ENCODE measurements at regions not wholly inside any gene's neighbourhood (a gene's known extent, or its start where the extent isn't known, plus 50 kb on each side); places are given as distances from the start of the nearest gene placed in this dataset.

DNA sequence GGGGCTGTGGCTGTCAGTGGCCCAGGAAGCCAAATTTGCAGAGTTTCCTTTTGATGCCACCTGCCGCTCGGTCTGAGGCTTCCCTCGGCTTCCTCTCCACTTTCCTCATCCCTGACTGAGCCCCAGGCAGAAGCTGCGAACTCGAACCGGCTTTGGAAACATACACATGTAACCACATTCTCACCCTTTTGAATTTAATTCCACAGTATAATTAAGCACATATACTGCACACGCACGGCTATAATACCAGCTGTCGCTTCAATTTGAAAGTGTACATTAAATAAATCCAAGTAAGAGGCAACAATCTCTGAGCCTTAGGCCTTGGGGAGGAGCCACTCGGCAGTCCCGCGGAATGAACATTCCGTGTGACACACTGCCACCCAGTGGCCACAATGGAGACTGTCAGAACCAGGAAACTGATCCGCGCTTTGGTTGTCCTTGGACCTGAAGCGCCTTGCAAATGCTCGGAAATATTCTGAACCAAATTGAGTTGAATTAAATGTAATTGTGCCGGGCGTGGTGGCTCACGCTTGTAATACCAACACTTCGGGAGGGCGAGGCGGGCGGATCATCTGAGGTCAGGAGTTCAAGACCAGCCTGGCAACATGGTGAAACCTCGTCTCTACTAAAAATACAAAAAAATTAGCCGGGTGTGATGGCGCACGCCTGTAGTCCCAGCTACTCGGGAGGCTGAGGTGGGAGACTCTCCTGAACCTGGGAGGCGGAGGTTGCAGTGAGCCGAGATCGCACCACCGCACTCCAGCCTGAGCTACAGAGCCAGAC is 117.9 kb upstream of the TMPO start:
- no peak for TF ChIP-seq POLR2A (IDR thresholded peaks at IDR 0.05)
- TF ChIP-seq, protein P1, sequence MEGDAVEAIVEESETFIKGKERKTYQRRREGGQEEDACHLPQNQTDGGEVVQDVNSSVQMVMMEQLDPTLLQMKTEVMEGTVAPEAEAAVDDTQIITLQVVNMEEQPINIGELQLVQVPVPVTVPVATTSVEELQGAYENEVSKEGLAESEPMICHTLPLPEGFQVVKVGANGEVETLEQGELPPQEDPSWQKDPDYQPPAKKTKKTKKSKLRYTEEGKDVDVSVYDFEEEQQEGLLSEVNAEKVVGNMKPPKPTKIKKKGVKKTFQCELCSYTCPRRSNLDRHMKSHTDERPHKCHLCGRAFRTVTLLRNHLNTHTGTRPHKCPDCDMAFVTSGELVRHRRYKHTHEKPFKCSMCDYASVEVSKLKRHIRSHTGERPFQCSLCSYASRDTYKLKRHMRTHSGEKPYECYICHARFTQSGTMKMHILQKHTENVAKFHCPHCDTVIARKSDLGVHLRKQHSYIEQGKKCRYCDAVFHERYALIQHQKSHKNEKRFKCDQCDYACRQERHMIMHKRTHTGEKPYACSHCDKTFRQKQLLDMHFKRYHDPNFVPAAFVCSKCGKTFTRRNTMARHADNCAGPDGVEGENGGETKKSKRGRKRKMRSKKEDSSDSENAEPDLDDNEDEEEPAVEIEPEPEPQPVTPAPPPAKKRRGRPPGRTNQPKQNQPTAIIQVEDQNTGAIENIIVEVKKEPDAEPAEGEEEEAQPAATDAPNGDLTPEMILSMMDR (IDR thresholded peaks at IDR 0.05), result peak; percentile 75 to 93 (median 92)
- peaks cover 8 to 26% of the 10 kb centered on the region in 2 donors for H3K4me1 ChIP-seq
- H3K36me3 ChIP-seq, result no peaks in the 10 kb centered on the region
- intact Hi-C loops (cut with DNase I), result no loop called here
- H3K27ac ChIP-seq, result peak overlapping the region in 2 of 3 donors; percentile 20 to 30
- DNase-seq, result peak; percentile 79 to 87
- H3K4me3 ChIP-seq (replicated peaks in 1 of 3), result peak overlapping the region in 1 of 3 donors; percentile 10
- 22% methylated on average over 33 of the region's 33 CpGs for WGBS, 2 donors
- no peaks in the 10 kb centered on the region for H3K27me3 ChIP-seq
- H3K9me3 ChIP-seq, result no peaks in the 10 kb centered on the region

DNA sequence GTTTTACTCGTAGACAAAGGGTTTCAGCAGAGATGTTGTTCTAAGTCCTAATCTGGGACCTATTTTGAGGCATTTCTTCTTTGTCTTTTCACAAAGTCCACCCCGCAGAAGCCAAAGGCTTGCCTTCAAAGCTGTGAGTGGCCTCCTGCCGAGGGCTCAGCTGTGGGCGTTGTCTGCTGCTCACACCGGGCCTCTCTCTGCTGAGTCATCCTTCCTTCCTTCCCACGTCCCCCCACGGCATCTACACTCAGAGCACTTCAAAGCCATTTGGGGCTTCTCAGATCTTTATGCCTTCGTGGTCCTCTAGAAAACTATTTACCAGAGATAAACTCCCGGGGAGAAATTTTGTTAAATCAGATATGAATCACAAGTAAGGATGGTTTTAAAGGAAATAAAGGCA is 115.9 kb upstream of the TMPO start:
- no peak for DNase-seq
- H3K4me1 ChIP-seq, result peaks cover 8 to 26% of the 10 kb centered on the region in 2 donors
- H3K27ac ChIP-seq, result no peak overlapping the region
- H3K4me3 ChIP-seq (replicated peaks in 1 of 3), result no peak overlapping the region
- H3K36me3 ChIP-seq, result no peaks in the 10 kb centered on the region
- no peaks in the 10 kb centered on the region for H3K9me3 ChIP-seq
- intact Hi-C loops (cut with DNase I), result no loop called here
- no peak for TF ChIP-seq POLR2A (IDR thresholded peaks at IDR 0.05)
- WGBS, 2 donors, result 59 to 60% methylated on average over 9 of the region's 9 CpGs
- H3K27me3 ChIP-seq, result no peaks in the 10 kb centered on the region

DNA sequence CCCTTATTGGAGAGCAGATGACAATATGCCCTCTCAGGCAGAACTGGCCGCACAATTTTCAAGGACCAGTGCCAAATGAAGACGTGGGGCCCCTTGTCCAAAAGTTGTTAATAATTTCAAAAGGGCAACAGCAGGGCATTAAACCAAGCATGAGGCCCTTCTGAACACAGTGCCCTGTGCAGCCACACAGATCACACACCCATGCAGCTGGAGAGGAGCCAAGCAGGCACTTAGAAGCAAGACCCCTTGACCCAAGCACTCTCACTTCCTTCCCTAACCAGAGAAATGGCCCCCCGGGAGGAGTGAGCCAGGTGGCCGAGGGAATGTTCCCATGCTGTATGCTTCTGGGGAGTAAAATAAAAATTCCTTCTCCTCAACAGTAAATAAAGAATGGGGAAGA is 114.0 kb upstream of the TMPO start:
- intact Hi-C loops (cut with DNase I), result no loop called here
- 19 to 28% methylated on average over 4 of the region's 4 CpGs for WGBS, 2 donors
- Histone ChIP-seq H3K27me3 (no peaks in the 10 kb centered on the region), H3K9me3 (no peaks in the 10 kb centered on the region), H3K4me1 (peaks cover 8 to 15% of the 10 kb centered on the region in 2 donors), H3K4me3 (replicated peaks in 1 of 3) (no peak overlapping the region), H3K27ac (peak overlapping the region in 1 of 3 donors; percentile 33), H3K36me3 (no peaks in the 10 kb centered on the region)
- TF ChIP-seq POLR2A (IDR thresholded peaks at IDR 0.05), result no peak
- TF ChIP-seq, protein P1 (IDR thresholded peaks at IDR 0.05), result no peak
- peak; percentile 70 to 80 for DNase-seq

DNA sequence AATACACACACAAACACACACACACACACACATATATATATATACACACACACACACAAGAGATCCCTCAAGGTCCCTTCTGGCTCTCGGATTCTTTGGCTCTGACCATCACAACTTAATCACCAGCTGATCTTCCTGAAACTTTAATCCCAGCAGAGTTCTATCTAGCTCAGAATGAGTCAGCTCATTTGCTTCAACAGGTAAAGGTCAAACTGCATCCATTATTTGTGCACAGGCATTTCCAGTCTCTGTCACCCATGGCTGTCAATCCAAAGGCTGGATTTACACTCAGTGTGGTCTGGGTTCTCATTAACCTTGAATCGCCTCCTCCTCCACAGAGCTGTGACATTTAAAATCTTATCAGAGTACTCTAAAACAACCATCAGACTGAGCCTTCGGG is 113.3 kb upstream of the TMPO start:
- WGBS, 2 donors, result 81 to 86% methylated on average over 3 of the region's 3 CpGs
- intact Hi-C loops (cut with DNase I), result no loop called here

DNA sequence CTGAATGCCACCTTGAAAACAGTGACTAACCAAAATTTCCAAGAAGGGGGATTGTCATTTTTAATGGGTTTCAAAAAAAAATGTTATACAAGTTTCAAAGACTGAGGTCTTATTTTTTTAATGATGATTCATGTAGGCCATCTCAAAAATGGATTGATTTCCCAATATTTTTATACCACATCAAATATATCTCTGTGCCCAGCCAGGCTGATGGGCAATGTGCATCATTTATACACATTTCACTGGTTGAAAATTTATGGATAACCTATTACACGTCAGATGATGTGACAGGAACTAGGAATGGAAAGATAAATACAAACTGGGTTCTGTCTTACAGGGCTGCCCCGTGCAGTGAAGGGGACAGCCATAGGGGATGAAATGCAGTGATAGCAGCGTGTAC is 112.7 kb upstream of the TMPO start:
- WGBS, 2 donors, result 97 to 98% methylated on average over 3 of the region's 3 CpGs
- intact Hi-C loops (cut with DNase I), result no loop called here
- DNase-seq, result no peak
- H3K27ac ChIP-seq, result no peak overlapping the region
- no peaks in the 10 kb centered on the region for H3K27me3 ChIP-seq
- H3K4me3 ChIP-seq (replicated peaks in 1 of 3), result no peak overlapping the region
- H3K4me1 ChIP-seq, result peaks cover 8 to 12% of the 10 kb centered on the region in 2 donors
- no peaks in the 10 kb centered on the region for H3K9me3 ChIP-seq
- no peak for TF ChIP-seq POLR2A (IDR thresholded peaks at IDR 0.05)
- TF ChIP-seq, protein P1 (IDR thresholded peaks at IDR 0.05), result no peak
- no peaks in the 10 kb centered on the region for H3K36me3 ChIP-seq

More for the DNA sequence above, 113.3 kb upstream of the TMPO start:
- H3K27ac ChIP-seq, result no peak overlapping the region
- H3K4me1 ChIP-seq, result peaks cover 8 to 14% of the 10 kb centered on the region in 2 donors
- no peaks in the 10 kb centered on the region for H3K27me3 ChIP-seq
- H3K36me3 ChIP-seq, result no peaks in the 10 kb centered on the region
- TF ChIP-seq, protein P1 (IDR thresholded peaks at IDR 0.05), result no peak
- no peak overlapping the region for H3K4me3 ChIP-seq (replicated peaks in 1 of 3)
- no peak for DNase-seq
- H3K9me3 ChIP-seq, result no peaks in the 10 kb centered on the region

Data from thyroid gland (tissue), 4 donors.